ENCODE measurements at regions not wholly inside any gene's neighbourhood (a gene's known extent, or its start where the extent isn't known, plus 50 kb on each side); places are given as distances from the start of the nearest gene placed in this dataset.

DNA sequence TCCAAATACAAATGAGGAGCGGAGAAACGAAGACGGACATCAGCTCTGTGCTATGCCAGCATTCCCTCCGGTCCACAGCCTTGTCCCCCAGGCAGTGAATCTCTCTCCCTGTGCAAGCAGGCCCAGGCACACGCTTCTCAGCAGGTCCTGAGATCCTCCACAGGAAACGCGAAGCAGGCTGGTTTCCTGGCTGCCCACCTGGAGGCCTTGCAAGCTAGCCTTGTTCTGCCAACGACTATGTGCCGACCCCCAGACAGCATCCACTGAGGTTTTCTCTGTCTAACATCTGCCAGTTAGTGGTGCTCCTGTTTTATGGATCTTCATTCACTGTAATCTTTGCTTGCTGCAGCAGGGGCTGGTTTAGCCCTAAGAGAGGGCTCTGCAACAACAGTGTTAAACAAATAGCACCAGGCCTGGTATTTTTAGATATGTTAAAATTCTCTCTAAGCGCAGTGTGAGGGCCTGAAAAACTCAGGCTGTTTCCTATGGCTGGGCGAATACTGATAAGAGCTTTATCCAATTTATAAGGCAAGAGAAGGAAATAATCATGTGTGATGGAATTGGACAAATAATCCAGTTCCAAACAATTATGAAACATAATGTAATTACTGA is 386.0 kb upstream of the ARID1B start:
- no peak overlapping the region for H3K27ac ChIP-seq
- TF ChIP-seq POLR2AphosphoS5 (IDR thresholded peaks at IDR 0.05) (no peak), EP300 (IDR thresholded peaks at IDR 0.05; ENCODE audit: low read depth) (no peak)
- intact Hi-C loops (cut with DNase I; ENCODE audit: low total_unique reads) = no loop called here
- in situ Hi-C loops (cut with MboI; ENCODE audit: low pct_ligation_motif_present in 1 of 4, low pct_unique_long_range_greater_than_20kb in 1 of 4, low sequenced_read_pairs in 3 of 4) = no loop called here
- no peaks in the 10 kb centered on the region for H3K36me3 ChIP-seq
- no peak overlapping the region for H3K4me3 ChIP-seq
- 78 to 100% methylated on average over 2 to 11 of the region's 11 CpGs for WGBS, 2 donors (ENCODE audit: low coverage in 1 of 2)
- H3K27me3 ChIP-seq = no peaks in the 10 kb centered on the region
- DNase-seq = no peak
- H3K4me1 ChIP-seq = peaks cover 0 to 6% (median 0%) of the 10 kb centered on the region in 4 donors
- H3K9me3 ChIP-seq = no peaks in the 10 kb centered on the region

DNA sequence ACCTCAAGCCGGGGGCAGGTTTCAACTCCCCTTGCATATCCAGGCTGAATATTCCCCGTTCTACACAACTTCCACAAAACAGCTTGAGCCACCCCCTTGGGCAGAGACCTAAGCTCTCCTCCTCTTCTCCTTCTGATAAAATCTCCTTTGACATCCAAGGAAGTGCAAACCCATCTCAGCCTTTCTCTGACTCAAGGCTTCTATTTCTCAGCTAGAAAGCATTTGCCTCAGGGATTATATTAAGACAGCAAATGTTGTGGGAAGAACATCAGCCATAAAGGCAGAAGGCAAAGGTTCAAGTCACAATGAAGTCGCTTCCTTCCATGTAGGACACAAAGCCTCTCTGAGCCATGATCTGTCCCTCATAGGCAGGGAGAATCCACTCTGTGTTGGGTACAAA is 386.6 kb upstream of the ARID1B start:
- WGBS, 2 donors (ENCODE audit: low coverage in 1 of 2) = 90 to 91% methylated on average over 2 to 3 of the region's 3 CpGs
- H3K27ac ChIP-seq = no peak overlapping the region
- intact Hi-C loops (cut with DNase I; ENCODE audit: low total_unique reads) = no loop called here
- DNase-seq = no peak
- H3K27me3 ChIP-seq = no peaks in the 10 kb centered on the region
- H3K4me1 ChIP-seq = peaks cover 0 to 6% (median 0%) of the 10 kb centered on the region in 4 donors
- no peak overlapping the region for H3K4me3 ChIP-seq
- TF ChIP-seq POLR2A (IDR thresholded peaks at IDR 0.05) (no peak), EP300 (IDR thresholded peaks at IDR 0.05; ENCODE audit: low read depth) (no peak), POLR2AphosphoS5 (IDR thresholded peaks at IDR 0.05) (no peak)
- TF ChIP-seq, protein P1, sequence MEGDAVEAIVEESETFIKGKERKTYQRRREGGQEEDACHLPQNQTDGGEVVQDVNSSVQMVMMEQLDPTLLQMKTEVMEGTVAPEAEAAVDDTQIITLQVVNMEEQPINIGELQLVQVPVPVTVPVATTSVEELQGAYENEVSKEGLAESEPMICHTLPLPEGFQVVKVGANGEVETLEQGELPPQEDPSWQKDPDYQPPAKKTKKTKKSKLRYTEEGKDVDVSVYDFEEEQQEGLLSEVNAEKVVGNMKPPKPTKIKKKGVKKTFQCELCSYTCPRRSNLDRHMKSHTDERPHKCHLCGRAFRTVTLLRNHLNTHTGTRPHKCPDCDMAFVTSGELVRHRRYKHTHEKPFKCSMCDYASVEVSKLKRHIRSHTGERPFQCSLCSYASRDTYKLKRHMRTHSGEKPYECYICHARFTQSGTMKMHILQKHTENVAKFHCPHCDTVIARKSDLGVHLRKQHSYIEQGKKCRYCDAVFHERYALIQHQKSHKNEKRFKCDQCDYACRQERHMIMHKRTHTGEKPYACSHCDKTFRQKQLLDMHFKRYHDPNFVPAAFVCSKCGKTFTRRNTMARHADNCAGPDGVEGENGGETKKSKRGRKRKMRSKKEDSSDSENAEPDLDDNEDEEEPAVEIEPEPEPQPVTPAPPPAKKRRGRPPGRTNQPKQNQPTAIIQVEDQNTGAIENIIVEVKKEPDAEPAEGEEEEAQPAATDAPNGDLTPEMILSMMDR (IDR thresholded peaks at IDR 0.05) = no peak
- H3K9me3 ChIP-seq = no peaks in the 10 kb centered on the region
- in situ Hi-C loops (cut with MboI; ENCODE audit: low pct_ligation_motif_present in 1 of 4, low pct_unique_long_range_greater_than_20kb in 1 of 4, low sequenced_read_pairs in 3 of 4) = no loop called here
- H3K36me3 ChIP-seq = no peaks in the 10 kb centered on the region

DNA sequence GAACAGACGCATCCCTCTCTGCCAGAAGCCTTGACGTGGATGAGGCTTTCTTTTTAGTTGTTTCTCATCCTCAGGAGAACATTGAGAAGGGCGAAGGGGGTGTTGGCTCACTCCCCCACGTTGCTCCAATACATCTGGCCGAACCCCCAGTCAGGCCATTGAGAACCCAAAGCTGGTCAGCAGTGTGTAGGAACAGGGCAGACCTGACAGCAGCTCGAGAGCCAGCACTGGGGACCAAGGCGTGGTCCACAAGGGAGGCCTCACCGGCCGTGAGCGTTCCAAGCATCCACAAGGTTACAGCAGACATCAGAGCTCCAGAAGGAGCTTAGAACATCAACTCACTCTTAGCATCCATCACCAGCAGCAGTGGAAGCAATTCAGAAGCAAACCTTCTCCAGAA is 387.9 kb upstream of the ARID1B start:
- Histone ChIP-seq H3K27me3 (no peaks in the 10 kb centered on the region), H3K27ac (no peak overlapping the region), H3K36me3 (no peaks in the 10 kb centered on the region), H3K9me3 (no peaks in the 10 kb centered on the region), H3K4me3 (no peak overlapping the region), H3K4me1 (no peaks in the 10 kb centered on the region)
- no peak for DNase-seq
- in situ Hi-C loops (cut with MboI; ENCODE audit: low pct_ligation_motif_present in 1 of 4, low pct_unique_long_range_greater_than_20kb in 1 of 4, low sequenced_read_pairs in 3 of 4) (no loop called here), intact Hi-C loops (cut with DNase I; ENCODE audit: low total_unique reads) (no loop called here)
- 83 to 96% methylated on average over 2 to 10 of the region's 10 CpGs for WGBS, 2 donors (ENCODE audit: low coverage in 1 of 2)
- no peak for TF ChIP-seq EP300 (IDR thresholded peaks at IDR 0.05; ENCODE audit: low read depth)
- TF ChIP-seq, protein P1 (IDR thresholded peaks at IDR 0.05) = no peak
- no peak for TF ChIP-seq POLR2AphosphoS5 (IDR thresholded peaks at IDR 0.05)
- TF ChIP-seq POLR2A (IDR thresholded peaks at IDR 0.05) = no peak

DNA sequence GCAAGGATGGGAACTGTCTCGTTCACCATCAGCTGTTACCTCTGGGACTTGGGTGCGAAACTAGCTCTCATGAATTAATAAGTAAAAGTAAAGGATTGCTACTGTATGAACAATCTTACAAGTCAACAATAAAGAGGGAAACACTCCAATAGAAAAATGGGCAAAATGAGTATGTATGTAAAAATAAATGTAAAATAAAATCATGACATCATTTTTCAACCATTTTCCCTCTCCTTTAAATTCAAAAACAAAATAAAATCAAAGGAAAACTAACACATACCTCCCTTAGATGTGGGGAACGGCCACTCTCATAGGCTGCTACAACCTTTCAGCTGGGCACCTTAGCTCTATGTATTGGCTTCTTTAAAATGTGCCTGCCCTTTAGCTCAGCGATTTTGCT is 389.7 kb upstream of the ARID1B start:
- no peak overlapping the region for H3K27ac ChIP-seq
- no peak for TF ChIP-seq POLR2A (IDR thresholded peaks at IDR 0.05)
- TF ChIP-seq POLR2AphosphoS5 (IDR thresholded peaks at IDR 0.05) = no peak
- TF ChIP-seq, protein P1 (IDR thresholded peaks at IDR 0.05) = no peak
- TF ChIP-seq EP300 (IDR thresholded peaks at IDR 0.05; ENCODE audit: low read depth) = no peak
- H3K4me3 ChIP-seq = no peak overlapping the region
- in situ Hi-C loops (cut with MboI; ENCODE audit: low pct_ligation_motif_present in 1 of 4, low pct_unique_long_range_greater_than_20kb in 1 of 4, low sequenced_read_pairs in 3 of 4) (no loop called here), intact Hi-C loops (cut with DNase I; ENCODE audit: low total_unique reads) (no loop called here)
- no peaks in the 10 kb centered on the region for H3K36me3 ChIP-seq
- WGBS, 2 donors (ENCODE audit: low coverage in 1 of 2) = 84 to 92% methylated on average over 4 of the region's 4 CpGs
- DNase-seq = no peak
- H3K4me1 ChIP-seq = no peaks in the 10 kb centered on the region
- H3K27me3 ChIP-seq = no peaks in the 10 kb centered on the region
- H3K9me3 ChIP-seq = no peaks in the 10 kb centered on the region

DNA sequence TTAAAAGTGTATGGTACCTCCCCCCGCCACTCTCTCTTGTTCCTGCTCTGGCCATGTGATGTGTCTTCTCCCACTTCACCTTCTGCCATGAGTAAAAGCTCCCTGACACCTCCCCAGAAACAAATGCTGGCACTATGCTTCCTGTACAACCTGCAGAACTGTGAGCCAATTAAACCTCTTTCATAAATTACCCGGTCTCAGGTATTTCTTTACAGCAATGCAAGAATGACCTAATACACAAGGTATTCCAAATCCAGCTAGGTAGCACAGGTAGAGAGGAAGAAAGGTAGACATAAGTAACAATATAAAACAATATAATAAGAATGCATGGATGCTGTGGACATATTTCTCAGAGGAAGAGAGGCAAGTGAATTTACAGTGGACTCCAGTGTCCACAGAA is 394.1 kb upstream of the ARID1B start:
- Histone ChIP-seq H3K9me3 (no peaks in the 10 kb centered on the region), H3K27me3 (no peaks in the 10 kb centered on the region), H3K4me3 (no peak overlapping the region), H3K36me3 (no peaks in the 10 kb centered on the region), H3K4me1 (peaks cover 0 to 7% (median 0%) of the 10 kb centered on the region in 4 donors), H3K27ac (no peak overlapping the region)
- TF ChIP-seq EP300 (IDR thresholded peaks at IDR 0.05; ENCODE audit: low read depth) (no peak), POLR2A (IDR thresholded peaks at IDR 0.05) (no peak), POLR2AphosphoS5 (IDR thresholded peaks at IDR 0.05) (no peak)
- TF ChIP-seq, protein P1 (IDR thresholded peaks at IDR 0.05) = no peak
- in situ Hi-C loops (cut with MboI; ENCODE audit: low pct_ligation_motif_present in 1 of 4, low pct_unique_long_range_greater_than_20kb in 1 of 4, low sequenced_read_pairs in 3 of 4) = no loop called here
- intact Hi-C loops (cut with DNase I; ENCODE audit: low total_unique reads) = no loop called here
- 85 to 88% methylated on average over 1 to 2 of the region's 2 CpGs for WGBS, 2 donors (ENCODE audit: low coverage in 1 of 2)
- DNase-seq = no peak
